ENCODE measurements at regions not wholly inside any gene's neighbourhood (a gene's known extent, or its start where the extent isn't known, plus 50 kb on each side); places are given as distances from the start of the nearest gene placed in this dataset.

DNA sequence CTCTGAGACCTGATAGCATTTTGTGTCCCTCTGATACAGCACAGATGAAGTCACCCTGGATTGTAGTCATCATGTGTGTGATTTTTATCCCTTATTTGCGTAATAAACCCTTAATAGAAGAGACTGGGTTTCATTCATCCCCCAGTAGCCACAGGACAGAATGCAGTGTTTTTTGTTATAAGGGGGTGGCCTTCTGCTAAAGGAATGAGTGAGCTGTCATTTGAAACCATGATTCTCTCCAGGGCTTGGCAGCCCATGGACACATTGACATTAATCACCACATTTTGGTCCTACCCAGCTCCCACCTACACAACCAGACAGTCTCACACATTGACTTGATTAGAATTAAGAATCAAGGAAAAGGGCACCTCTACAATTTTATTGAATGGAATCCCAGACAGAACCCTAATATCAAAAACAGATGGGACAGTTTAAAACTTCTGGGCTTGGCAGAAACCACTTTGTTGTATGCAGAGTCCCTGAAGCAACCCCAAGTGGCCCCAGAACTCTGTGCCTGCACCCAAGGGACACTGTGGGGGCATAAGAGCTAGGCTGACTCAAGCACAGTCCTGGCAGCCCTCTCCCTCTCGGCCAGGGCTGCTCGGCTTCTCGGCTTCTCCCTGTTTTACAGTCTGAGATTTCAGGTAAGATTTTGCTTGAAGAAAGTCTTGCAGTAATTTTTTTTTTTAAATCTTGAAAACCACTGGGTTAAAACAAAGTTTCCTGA lies 254.0 kb upstream of the SLC14A2 start:
- no peak for DNase-seq
- Histone ChIP-seq H3K79me2 (ENCODE audit: control insufficient read depth, insufficient read depth, low read length) (no peaks in the 10 kb centered on the region), H3K27me3 (replicated peaks in 1 of 4; ENCODE audit: control extremely low read depth in 1 of 4, control insufficient read depth in 3 of 4, insufficient read depth in 4 of 4, low read length in 3 of 4) (peaks cover 0 to 10% (median 0%) of the 10 kb centered on the region in 4 experiments), H2AFZ (ENCODE audit: insufficient read depth, low read depth, low read length, poor library complexity, severe bottlenecking) (no peak overlapping the region), H3K36me3 (replicated peaks in 1 of 2; ENCODE audit: control extremely low read depth in 1 of 2, control insufficient read depth in 1 of 2, extremely low read depth in 1 of 2, insufficient read depth in 2 of 2, low read length in 1 of 2) (no peaks in the 10 kb centered on the region), H3K4me1 (ENCODE audit: control insufficient read depth in 2 of 2, insufficient read depth in 2 of 2, low read length in 2 of 2) (no peaks in the 10 kb centered on the region), H3K4me2 (replicated peaks; ENCODE audit: low read depth, low read length, poor library complexity, severe bottlenecking) (no peak overlapping the region), H3K27ac (ENCODE audit: low read length in 2 of 2) (no peak overlapping the region), H3K4me3 (ENCODE audit: control extremely low read depth in 1 of 5, extremely low read depth in 1 of 5, insufficient read depth in 1 of 5, low read depth in 2 of 5, low read length in 4 of 5) (no peak overlapping the region), H3K9me3 (ENCODE audit: control extremely low read depth in 1 of 3, control insufficient read depth in 2 of 3, insufficient read depth in 1 of 3, low read length in 2 of 3) (no peaks in the 10 kb centered on the region), H4K20me1 (ENCODE audit: control insufficient read depth, insufficient read depth, low read length, poor library complexity, severe bottlenecking) (no peaks in the 10 kb centered on the region), H3K9ac (ENCODE audit: low read length) (no peak overlapping the region)
- H3K4me1 Mint-ChIP-seq = no peaks in the 10 kb centered on the region
- POLR2A ChIA-PET = no interaction called here
- peaks cover 17% of the 10 kb centered on the region for H3K27me3 Mint-ChIP-seq
- intact Hi-C loops (cut with micrococcal nuclease) = no loop called here
- no peak overlapping the region for H3K27ac Mint-ChIP-seq
- 100% methylated on average over 3 of the region's 4 CpGs for WGBS (ENCODE audit: insufficient coverage)
- no peak for TF ChIP-seq EZH2 (IDR thresholded peaks at IDR 0.05; ENCODE audit: borderline replicate concordance, insufficient read depth, low read depth, low read length, poor library complexity, severe bottlenecking)
- TF ChIP-seq, protein P1, sequence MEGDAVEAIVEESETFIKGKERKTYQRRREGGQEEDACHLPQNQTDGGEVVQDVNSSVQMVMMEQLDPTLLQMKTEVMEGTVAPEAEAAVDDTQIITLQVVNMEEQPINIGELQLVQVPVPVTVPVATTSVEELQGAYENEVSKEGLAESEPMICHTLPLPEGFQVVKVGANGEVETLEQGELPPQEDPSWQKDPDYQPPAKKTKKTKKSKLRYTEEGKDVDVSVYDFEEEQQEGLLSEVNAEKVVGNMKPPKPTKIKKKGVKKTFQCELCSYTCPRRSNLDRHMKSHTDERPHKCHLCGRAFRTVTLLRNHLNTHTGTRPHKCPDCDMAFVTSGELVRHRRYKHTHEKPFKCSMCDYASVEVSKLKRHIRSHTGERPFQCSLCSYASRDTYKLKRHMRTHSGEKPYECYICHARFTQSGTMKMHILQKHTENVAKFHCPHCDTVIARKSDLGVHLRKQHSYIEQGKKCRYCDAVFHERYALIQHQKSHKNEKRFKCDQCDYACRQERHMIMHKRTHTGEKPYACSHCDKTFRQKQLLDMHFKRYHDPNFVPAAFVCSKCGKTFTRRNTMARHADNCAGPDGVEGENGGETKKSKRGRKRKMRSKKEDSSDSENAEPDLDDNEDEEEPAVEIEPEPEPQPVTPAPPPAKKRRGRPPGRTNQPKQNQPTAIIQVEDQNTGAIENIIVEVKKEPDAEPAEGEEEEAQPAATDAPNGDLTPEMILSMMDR (IDR thresholded peaks at IDR 0.05) = no peak
- no peak overlapping the region for H3K4me3 Mint-ChIP-seq
- CTCF ChIA-PET = interaction anchor here (0.9 kb wide), 1 partner anchor 23 kb away, joined by 3 read pairs; no protein-coding TSS in a partner anchor
- H3K9me3 Mint-ChIP-seq (ENCODE audit: insufficient read depth) = no peaks in the 10 kb centered on the region
- ATAC-seq (ENCODE audit: low read depth) = no peak

DNA sequence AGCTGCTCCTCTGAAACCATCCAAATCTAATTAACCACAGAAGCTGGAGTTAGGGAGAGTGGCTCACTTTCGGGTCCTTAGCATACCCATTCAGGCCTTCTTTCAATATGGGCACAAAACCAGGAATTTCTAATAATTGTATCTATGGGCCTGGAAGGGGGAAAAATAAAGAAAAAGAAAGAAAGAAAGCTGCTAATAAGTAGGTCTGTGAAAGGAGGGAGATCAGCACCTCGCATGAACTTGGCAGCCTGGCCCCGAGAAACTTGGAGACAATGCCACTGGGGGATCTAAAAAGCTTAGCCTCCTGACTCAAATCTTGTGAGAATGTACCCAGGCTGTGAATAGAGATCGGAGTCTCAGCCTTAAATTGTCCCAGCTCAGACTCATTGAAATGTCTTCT lies 252.1 kb upstream of the SLC14A2 start:
- CTCF ChIA-PET = no interaction called here
- H3K27ac Mint-ChIP-seq = no peak overlapping the region

More for the DNA sequence above, 252.1 kb upstream of the SLC14A2 start:
- no peaks in the 10 kb centered on the region for H4K20me1 ChIP-seq (ENCODE audit: control insufficient read depth, insufficient read depth, low read length, poor library complexity, severe bottlenecking)
- Mint-ChIP-seq H3K4me3 (no peak overlapping the region), H3K4me1 (no peaks in the 10 kb centered on the region), H3K9me3 (ENCODE audit: insufficient read depth) (no peaks in the 10 kb centered on the region), H3K27me3 (peaks cover 17% of the 10 kb centered on the region)
- intact Hi-C loops (cut with micrococcal nuclease) = no loop called here
- H3K27ac ChIP-seq (ENCODE audit: low read length in 2 of 2) = no peak overlapping the region
- 100% methylated on average over 2 of the region's 4 CpGs for WGBS (ENCODE audit: insufficient coverage)
- no peak overlapping the region for H3K4me2 ChIP-seq (replicated peaks; ENCODE audit: low read depth, low read length, poor library complexity, severe bottlenecking)
- peaks cover 0 to 10% (median 0%) of the 10 kb centered on the region in 4 experiments for H3K27me3 ChIP-seq (replicated peaks in 1 of 4; ENCODE audit: control extremely low read depth in 1 of 4, control insufficient read depth in 3 of 4, insufficient read depth in 4 of 4, low read length in 3 of 4)
- H2AFZ ChIP-seq (ENCODE audit: insufficient read depth, low read depth, low read length, poor library complexity, severe bottlenecking) = no peak overlapping the region
- no peaks in the 10 kb centered on the region for H3K36me3 ChIP-seq (replicated peaks in 1 of 2; ENCODE audit: control extremely low read depth in 1 of 2, control insufficient read depth in 1 of 2, extremely low read depth in 1 of 2, insufficient read depth in 2 of 2, low read length in 1 of 2)
- no peak overlapping the region for H3K9ac ChIP-seq (ENCODE audit: low read length)
- no peaks in the 10 kb centered on the region for H3K9me3 ChIP-seq (ENCODE audit: control extremely low read depth in 1 of 3, control insufficient read depth in 2 of 3, insufficient read depth in 1 of 3, low read length in 2 of 3)
- H3K4me1 ChIP-seq (ENCODE audit: control insufficient read depth in 2 of 2, insufficient read depth in 2 of 2, low read length in 2 of 2) = no peaks in the 10 kb centered on the region
- POLR2A ChIA-PET = no interaction called here
- DNase-seq (no peak), ATAC-seq (ENCODE audit: low read depth) (no peak)
- TF ChIP-seq, protein P1 (IDR thresholded peaks at IDR 0.05) = no peak
- TF ChIP-seq EZH2 (IDR thresholded peaks at IDR 0.05; ENCODE audit: borderline replicate concordance, insufficient read depth, low read depth, low read length, poor library complexity, severe bottlenecking) = no peak
- no peak overlapping the region for H3K4me3 ChIP-seq (ENCODE audit: control extremely low read depth in 1 of 5, extremely low read depth in 1 of 5, insufficient read depth in 1 of 5, low read depth in 2 of 5, low read length in 4 of 5)
- H3K79me2 ChIP-seq (ENCODE audit: control insufficient read depth, insufficient read depth, low read length) = no peaks in the 10 kb centered on the region
